ENCODE measurements at regions not wholly inside any gene's neighbourhood (a gene's known extent, or its start where the extent isn't known, plus 50 kb on each side); places are given as distances from the start of the nearest gene placed in this dataset.

- intact Hi-C loops (cut with DNase I): no loop called here
Observed at GRCh38 chr14:84674636-84675035, 855.3 kb upstream of the FLRT2 start.

GRCh38 chr14:84686550-84686949, 843.4 kb upstream of the FLRT2 start:
- Histone ChIP-seq H3K27me3 (no peaks in the 10 kb centered on the region), H3K4me1 (no peaks in the 10 kb centered on the region), H3K9me3 (no peaks in the 10 kb centered on the region), H3K36me3 (no peaks in the 10 kb centered on the region), H3K4me3 (no peak overlapping the region), H3K27ac (no peak overlapping the region)
- no peak for DNase-seq (ENCODE audit: extremely low spot score in 2 of 2)
- TF ChIP-seq POLR2A (IDR thresholded peaks at IDR 0.05): no peak
- TF ChIP-seq POLR2AphosphoS5 (IDR thresholded peaks at IDR 0.05; ENCODE audit: insufficient read depth in 1 of 2, low read depth in 1 of 2): no peak
- no peak for TF ChIP-seq CTCF (IDR thresholded peaks at IDR 0.05)
- intact Hi-C loops (cut with DNase I): no loop called here

More at GRCh38 chr14:84674636-84675035, 855.3 kb upstream of the FLRT2 start:
- no peaks in the 10 kb centered on the region for H3K27me3 ChIP-seq
- TF ChIP-seq POLR2AphosphoS5 (IDR thresholded peaks at IDR 0.05; ENCODE audit: insufficient read depth in 1 of 2, low read depth in 1 of 2) (no peak), CTCF (IDR thresholded peaks at IDR 0.05) (no peak), POLR2A (IDR thresholded peaks at IDR 0.05) (no peak)
- no peak overlapping the region for H3K27ac ChIP-seq
- no peaks in the 10 kb centered on the region for H3K36me3 ChIP-seq
- no peaks in the 10 kb centered on the region for H3K9me3 ChIP-seq
- H3K4me3 ChIP-seq: no peak overlapping the region
- no peaks in the 10 kb centered on the region for H3K4me1 ChIP-seq
- no peak for DNase-seq (ENCODE audit: extremely low spot score in 2 of 2)

GRCh38 chr14:84688297-84689025, 841.5 kb upstream of the FLRT2 start:
- DNase-seq (ENCODE audit: extremely low spot score in 2 of 2): no peak
- no peak for TF ChIP-seq CTCF (IDR thresholded peaks at IDR 0.05)
- no peak for TF ChIP-seq POLR2AphosphoS5 (IDR thresholded peaks at IDR 0.05; ENCODE audit: insufficient read depth in 1 of 2, low read depth in 1 of 2)
- no peak for TF ChIP-seq POLR2A (IDR thresholded peaks at IDR 0.05)
- intact Hi-C loops (cut with DNase I): no loop called here

GRCh38 chr14:84694161-84694560, 835.8 kb upstream of the FLRT2 start:
- Histone ChIP-seq H3K27ac (no peak overlapping the region), H3K4me1 (no peaks in the 10 kb centered on the region), H3K27me3 (no peaks in the 10 kb centered on the region), H3K9me3 (no peaks in the 10 kb centered on the region), H3K36me3 (no peaks in the 10 kb centered on the region), H3K4me3 (no peak overlapping the region)
- no peak for DNase-seq (ENCODE audit: extremely low spot score in 2 of 2)
- no peak for TF ChIP-seq POLR2A (IDR thresholded peaks at IDR 0.05)
- no peak for TF ChIP-seq POLR2AphosphoS5 (IDR thresholded peaks at IDR 0.05; ENCODE audit: insufficient read depth in 1 of 2, low read depth in 1 of 2)
- no peak for TF ChIP-seq CTCF (IDR thresholded peaks at IDR 0.05)
- intact Hi-C loops (cut with DNase I): no loop called here

More at GRCh38 chr14:84688297-84689025, 841.5 kb upstream of the FLRT2 start:
- Histone ChIP-seq H3K9me3 (no peaks in the 10 kb centered on the region), H3K36me3 (no peaks in the 10 kb centered on the region), H3K27ac (no peak overlapping the region), H3K4me1 (no peaks in the 10 kb centered on the region), H3K4me3 (no peak overlapping the region), H3K27me3 (no peaks in the 10 kb centered on the region)

GRCh38 chr14:84704601-84705000, 825.3 kb upstream of the FLRT2 start:
- Histone ChIP-seq H3K9me3 (no peaks in the 10 kb centered on the region), H3K36me3 (no peaks in the 10 kb centered on the region), H3K27ac (no peak overlapping the region), H3K4me3 (no peak overlapping the region), H3K4me1 (no peaks in the 10 kb centered on the region), H3K27me3 (no peaks in the 10 kb centered on the region)
- intact Hi-C loops (cut with DNase I): no loop called here
- TF ChIP-seq POLR2A (IDR thresholded peaks at IDR 0.05) (no peak), CTCF (IDR thresholded peaks at IDR 0.05) (no peak), POLR2AphosphoS5 (IDR thresholded peaks at IDR 0.05; ENCODE audit: insufficient read depth in 1 of 2, low read depth in 1 of 2) (no peak)
- DNase-seq (ENCODE audit: extremely low spot score in 2 of 2): no peak

Measured in vagina (tissue), 2 donors.